OCI-LY3 (cell line): ENCODE measurements at regions not wholly inside any gene's neighbourhood (a gene's known extent, or its start where the extent isn't known, plus 50 kb on each side); places are given as distances from the start of the nearest gene placed in this dataset.

Experiments used
- H2AFZ ChIP-seq: fragments of 200-600, 300-600 bp; shearing (Covaris generic); 2 replicates; pipeline ENCODE4 v1.6.0; 2014; ENCODE audit warnings: antibody characterized with exemption, low read depth, low read length
- H3K27ac ChIP-seq: fragments of 200-600, 300-600 bp; sonication (generic); 2 replicates; pipeline ENCODE4 v1.5.1; 2014; ENCODE audit warnings: mild to moderate bottlenecking, low read length, moderate library complexity, mixed read lengths
- H3K27me3 ChIP-seq: fragments of 200-600, 300-600 bp; sonication (generic); 2 replicates; pipeline ENCODE4 v1.6.1; 2014; ENCODE audit warnings: low read depth, low read length, mixed read lengths
- H3K36me3 ChIP-seq: fragments of 200-600, 300-600 bp; sonication (generic); replicated peaks from 2 replicates; pipeline ENCODE3; 2014; ENCODE audit warnings: low read depth, low read length, mixed read lengths
- H3K4me1 ChIP-seq: fragments of 300-600, 200-600 bp; sonication (generic); 2 replicates; pipeline ENCODE4 v1.6.1; 2014; ENCODE audit warnings: low read length, mixed read lengths
- H3K4me2 ChIP-seq: fragments of 200-600, 300-600 bp; sonication (generic); 2 replicates; pipeline ENCODE4 v1.6.1; 2014; ENCODE audit warnings: low read length, mixed read lengths
- H3K4me3 ChIP-seq: fragments of 300-600, 200-600 bp; sonication (generic); 2 replicates; pipeline ENCODE4 v1.5.1; 2014; ENCODE audit warnings: antibody characterized with exemption, mild to moderate bottlenecking, low read length, moderate library complexity
- H3K79me2 ChIP-seq: fragments of 300-600, 200-600 bp; shearing (Covaris generic); 2 replicates; pipeline ENCODE4 v1.6.1; 2014; ENCODE audit warnings: mild to moderate bottlenecking, low read length, mixed read lengths
- H3K9ac ChIP-seq: fragments of 300-600, 200-600 bp; shearing (Covaris generic); 2 replicates; pipeline ENCODE4 v1.6.0; 2014; ENCODE audit warnings: mild to moderate bottlenecking, low read length, moderate library complexity
- H3K9me3 ChIP-seq: fragments of 200-600, 300-600 bp; shearing (Covaris generic); 2 replicates; pipeline ENCODE4 v1.6.1; 2014; ENCODE audit warnings: low read length, mixed read lengths; ENCODE audit not compliant: insufficient read depth
- H4K20me1 ChIP-seq: fragments of 200-600, 300-600 bp; sonication (generic); 2 replicates; pipeline ENCODE4 v1.6.1; 2016; ENCODE audit warnings: low read length, mixed read lengths; ENCODE audit not compliant: insufficient read depth
- CTCF ChIP-seq: fragments of 200-600, 300-600 bp; sonication (generic); IDR thresholded peaks from 2 replicates; pipeline ENCODE4 v1.5.1; 2014; ENCODE audit warnings: antibody characterized with exemption, low read length, low read depth
- EZH2phosphoT487 ChIP-seq: fragments of 200-600 bp; shearing (Covaris generic); IDR thresholded peaks from 2 replicates; pipeline ENCODE4 v1.6.1; 2018; ENCODE audit warnings: antibody characterized with exemption, mixed run types, low read depth

GRCh38 chr18:41266616-41267015, 688.4 kb upstream of the PIK3C3 start:
- Histone ChIP-seq H3K9me3 (no peaks in the 10 kb centered on the region), H3K36me3 (no peaks in the 10 kb centered on the region), H3K27me3 (no peaks in the 10 kb centered on the region), H3K4me1 (no peaks in the 10 kb centered on the region), H3K4me3 (no peak overlapping the region), H3K9ac (no peak overlapping the region), H3K4me2 (no peak overlapping the region), H4K20me1 (no peaks in the 10 kb centered on the region), H3K79me2 (no peaks in the 10 kb centered on the region), H2AFZ (0 out of 2 replicates have a peak overlapping the region, but pooled peaks have one; percentile 7), H3K27ac (no peak overlapping the region)
- no peak for TF ChIP-seq CTCF
- no peak for TF ChIP-seq EZH2phosphoT487

GRCh38 chr18:41266204-41266603, 688.8 kb upstream of the PIK3C3 start:
- H3K79me2 ChIP-seq = no peaks in the 10 kb centered on the region
- no peaks in the 10 kb centered on the region for H3K27me3 ChIP-seq
- H3K4me1 ChIP-seq = no peaks in the 10 kb centered on the region
- no peak for TF ChIP-seq EZH2phosphoT487
- TF ChIP-seq CTCF = no peak
- no peaks in the 10 kb centered on the region for H3K36me3 ChIP-seq
- no peak overlapping the region for H3K9ac ChIP-seq
- H3K9me3 ChIP-seq = no peaks in the 10 kb centered on the region
- H2AFZ ChIP-seq = 0 out of 2 replicates have a peak overlapping the region, but pooled peaks have one; percentile 2
- H3K27ac ChIP-seq = no peak overlapping the region
- no peaks in the 10 kb centered on the region for H4K20me1 ChIP-seq
- H3K4me3 ChIP-seq = no peak overlapping the region
- H3K4me2 ChIP-seq = no peak overlapping the region

GRCh38 chr18:41265047-41265446, 690.0 kb upstream of the PIK3C3 start:
- Histone ChIP-seq H3K4me2 (no peak overlapping the region), H3K4me3 (no peak overlapping the region), H3K9ac (no peak overlapping the region), H3K9me3 (no peaks in the 10 kb centered on the region), H2AFZ (peak overlapping the region; percentile 43; the same call in 1 of the 2 replicates), H3K79me2 (no peaks in the 10 kb centered on the region), H3K27me3 (no peaks in the 10 kb centered on the region), H3K36me3 (no peaks in the 10 kb centered on the region), H4K20me1 (no peaks in the 10 kb centered on the region), H3K27ac (no peak overlapping the region), H3K4me1 (no peaks in the 10 kb centered on the region)
- TF ChIP-seq CTCF (no peak), EZH2phosphoT487 (no peak)

- Histone ChIP-seq H3K36me3 (no peaks in the 10 kb centered on the region), H3K4me3 (no peak overlapping the region), H3K27ac (no peak overlapping the region), H3K9ac (no peak overlapping the region), H3K27me3 (no peaks in the 10 kb centered on the region), H3K79me2 (no peaks in the 10 kb centered on the region), H3K4me1 (no peaks in the 10 kb centered on the region), H2AFZ (no peak overlapping the region), H3K4me2 (no peak overlapping the region), H3K9me3 (no peaks in the 10 kb centered on the region), H4K20me1 (no peaks in the 10 kb centered on the region)
- TF ChIP-seq CTCF (no peak), EZH2phosphoT487 (no peak)
Observed at GRCh38 chr18:41263956-41264355, 691.1 kb upstream of the PIK3C3 start.
